ENCODE measurements at regions not wholly inside any gene's neighbourhood (a gene's known extent, or its start where the extent isn't known, plus 50 kb on each side); places are given as distances from the start of the nearest gene placed in this dataset.
A peak's percentile ranks its signal among the peaks of the same experiment; 100 is the strongest.

DNA sequence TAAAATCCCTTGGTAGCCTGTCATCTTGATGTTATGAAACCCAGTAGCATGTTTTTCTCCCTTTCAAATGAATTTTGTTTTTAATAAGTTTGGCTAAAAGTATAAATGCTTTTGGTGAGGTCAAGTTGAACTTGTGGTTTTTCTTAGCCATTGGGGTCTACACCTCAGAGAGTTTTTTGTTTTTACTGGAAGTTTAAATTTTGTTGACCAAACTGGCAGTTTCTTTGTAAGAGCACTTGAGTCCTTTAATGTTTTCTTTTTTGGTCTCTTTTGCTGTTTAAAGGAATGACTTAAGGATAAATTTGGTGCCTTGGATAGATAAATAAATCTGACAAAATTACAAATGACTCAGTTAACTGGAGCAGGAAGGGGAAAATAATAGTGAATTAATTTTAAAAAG is 577.3 kb downstream of the SATB2 start:
- H3K23ac ChIP-seq (ENCODE audit: low read length), result no peak overlapping the region
- H2BK120ac ChIP-seq (ENCODE audit: low read depth, low read length), result no peak overlapping the region
- H2BK15ac ChIP-seq (replicated peaks; ENCODE audit: low read depth), result no peak overlapping the region
- H3K27ac ChIP-seq (ENCODE audit: low read depth, low read length), result no peak overlapping the region
- H4K5ac ChIP-seq (ENCODE audit: low read length), result no peak overlapping the region
- no peak overlapping the region for H3K9ac ChIP-seq (ENCODE audit: low read length)
- no peak overlapping the region for H3K4ac ChIP-seq (ENCODE audit: low read depth, low read length)
- no peak overlapping the region for H4K8ac ChIP-seq (ENCODE audit: low read depth, low read length)
- no peak overlapping the region for H3K18ac ChIP-seq (ENCODE audit: low read length)
- H3K79me2 ChIP-seq (ENCODE audit: control insufficient read depth, insufficient read depth, low read length), result no peaks in the 10 kb centered on the region
- H3K4me3 ChIP-seq (ENCODE audit: low read length), result no peak overlapping the region
- no peak for DNase-seq
- no peaks in the 10 kb centered on the region for H3K27me3 ChIP-seq (ENCODE audit: insufficient read depth, low read length, poor library complexity)
- no peak overlapping the region for H2AK5ac ChIP-seq (ENCODE audit: low read length)
- no peak overlapping the region for H2BK5ac ChIP-seq (ENCODE audit: low read length)
- no peak overlapping the region for H3K4me2 ChIP-seq (ENCODE audit: low read length)
- H3K56ac ChIP-seq (ENCODE audit: low read length), result no peak overlapping the region
- H3K79me1 ChIP-seq (ENCODE audit: low read length), result no peaks in the 10 kb centered on the region
- no peaks in the 10 kb centered on the region for H3K36me3 ChIP-seq (ENCODE audit: control insufficient read depth, insufficient read depth, low read length)
- no peaks in the 10 kb centered on the region for H3K4me1 ChIP-seq (ENCODE audit: control insufficient read depth, low read depth, low read length)

DNA sequence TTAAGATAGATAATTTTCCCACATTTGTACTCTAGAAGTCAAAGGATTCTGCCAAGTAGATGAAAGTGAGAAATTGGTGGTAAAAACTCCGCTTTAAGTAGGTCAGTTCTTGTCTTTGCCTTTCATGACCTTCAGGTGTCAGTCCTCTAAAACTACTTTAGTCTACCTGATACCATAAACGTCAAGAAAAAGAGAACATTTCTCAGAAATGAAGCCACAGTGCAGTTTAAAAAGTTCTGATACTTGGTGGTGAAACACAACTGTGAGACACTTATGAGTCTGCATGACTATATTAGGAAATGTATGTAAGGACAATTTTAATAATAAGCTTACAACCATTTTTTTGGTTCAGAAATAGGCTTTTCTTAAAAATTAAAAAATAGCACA is 583.3 kb downstream of the SATB2 start:
- H3K23ac ChIP-seq (ENCODE audit: low read length), result no peak overlapping the region
- no CpG with 5 or more reads among the region's 2 CpGs for WGBS (ENCODE audit: extremely low coverage, insufficient coverage, low lambda C conversion rate)
- no peak overlapping the region for H3K4me3 ChIP-seq (ENCODE audit: low read length)
- H4K8ac ChIP-seq (ENCODE audit: low read depth, low read length), result no peak overlapping the region
- H3K9ac ChIP-seq (ENCODE audit: low read length), result no peak overlapping the region
- H3K4ac ChIP-seq (ENCODE audit: low read depth, low read length), result no peak overlapping the region
- no peak overlapping the region for H2AK5ac ChIP-seq (ENCODE audit: low read length)
- no peak for DNase-seq
- H3K4me1 ChIP-seq (ENCODE audit: control insufficient read depth, low read depth, low read length), result no peaks in the 10 kb centered on the region
- H3K27ac ChIP-seq (ENCODE audit: low read depth, low read length), result no peak overlapping the region
- no peaks in the 10 kb centered on the region for H3K36me3 ChIP-seq (ENCODE audit: control insufficient read depth, insufficient read depth, low read length)
- no peak overlapping the region for H4K5ac ChIP-seq (ENCODE audit: low read length)
- peak overlapping the region; percentile 19 for H2BK15ac ChIP-seq (replicated peaks; ENCODE audit: low read depth)
- no peaks in the 10 kb centered on the region for H3K79me2 ChIP-seq (ENCODE audit: control insufficient read depth, insufficient read depth, low read length)
- H3K18ac ChIP-seq (ENCODE audit: low read length), result no peak overlapping the region
- H3K27me3 ChIP-seq (ENCODE audit: insufficient read depth, low read length, poor library complexity), result no peaks in the 10 kb centered on the region
- H3K56ac ChIP-seq (ENCODE audit: low read length), result no peak overlapping the region
- no peak overlapping the region for H2BK5ac ChIP-seq (ENCODE audit: low read length)
- no peaks in the 10 kb centered on the region for H3K79me1 ChIP-seq (ENCODE audit: low read length)
- no peak overlapping the region for H2BK120ac ChIP-seq (ENCODE audit: low read depth, low read length)
- H3K4me2 ChIP-seq (ENCODE audit: low read length), result no peak overlapping the region

GRCh38 chr2:198873503-198874471 is 584.0 kb downstream of the SATB2 start:
- H3K79me2 ChIP-seq (ENCODE audit: control insufficient read depth, insufficient read depth, low read length), result no peaks in the 10 kb centered on the region
- no CpG with 5 or more reads among the region's 8 CpGs for WGBS (ENCODE audit: extremely low coverage, insufficient coverage, low lambda C conversion rate)
- H2BK15ac ChIP-seq (replicated peaks; ENCODE audit: low read depth), result peak overlapping the region; percentile 19
- no peak overlapping the region for H3K23ac ChIP-seq (ENCODE audit: low read length)
- H3K4me3 ChIP-seq (ENCODE audit: low read length), result no peak overlapping the region
- DNase-seq, result no peak
- H3K27me3 ChIP-seq (ENCODE audit: insufficient read depth, low read length, poor library complexity), result no peaks in the 10 kb centered on the region
- H3K27ac ChIP-seq (ENCODE audit: low read depth, low read length), result no peak overlapping the region
- no peak overlapping the region for H3K56ac ChIP-seq (ENCODE audit: low read length)
- no peaks in the 10 kb centered on the region for H3K4me1 ChIP-seq (ENCODE audit: control insufficient read depth, low read depth, low read length)
- H2AK5ac ChIP-seq (ENCODE audit: low read length), result no peak overlapping the region
- no peak overlapping the region for H3K9ac ChIP-seq (ENCODE audit: low read length)
- H2BK5ac ChIP-seq (ENCODE audit: low read length), result no peak overlapping the region
- no peak overlapping the region for H3K18ac ChIP-seq (ENCODE audit: low read length)
- no peak overlapping the region for H3K4me2 ChIP-seq (ENCODE audit: low read length)
- no peaks in the 10 kb centered on the region for H3K79me1 ChIP-seq (ENCODE audit: low read length)
- no peak overlapping the region for H4K8ac ChIP-seq (ENCODE audit: low read depth, low read length)
- no peaks in the 10 kb centered on the region for H3K36me3 ChIP-seq (ENCODE audit: control insufficient read depth, insufficient read depth, low read length)
- H2BK120ac ChIP-seq (ENCODE audit: low read depth, low read length), result no peak overlapping the region
- no peak overlapping the region for H3K4ac ChIP-seq (ENCODE audit: low read depth, low read length)
- H4K5ac ChIP-seq (ENCODE audit: low read length), result no peak overlapping the region

DNA sequence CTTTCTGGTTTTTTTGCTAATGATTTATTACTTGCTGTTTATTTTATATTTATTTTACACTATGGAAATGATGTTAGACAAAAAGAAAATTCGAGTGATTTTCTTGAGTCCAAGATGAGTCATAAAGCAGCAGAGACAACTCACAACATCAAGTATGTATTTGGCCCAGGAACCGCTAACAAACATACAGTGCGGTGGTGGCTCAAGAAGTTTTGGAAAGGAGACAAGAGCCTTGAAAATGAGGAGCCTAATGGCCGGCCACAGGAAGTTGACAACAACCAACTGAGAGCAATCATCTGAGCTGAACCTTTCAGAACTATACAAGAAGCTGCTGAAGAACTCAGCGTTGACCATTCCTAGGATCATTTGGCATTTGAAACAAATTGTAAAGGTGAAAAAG is 594.1 kb downstream of the SATB2 start:
- Histone ChIP-seq H2BK5ac (ENCODE audit: low read length) (no peak overlapping the region), H3K23ac (ENCODE audit: low read length) (no peak overlapping the region), H3K79me2 (ENCODE audit: control insufficient read depth, insufficient read depth, low read length) (no peaks in the 10 kb centered on the region), H3K4me2 (ENCODE audit: low read length) (no peak overlapping the region), H3K79me1 (ENCODE audit: low read length) (no peaks in the 10 kb centered on the region), H3K4me1 (ENCODE audit: control insufficient read depth, low read depth, low read length) (no peaks in the 10 kb centered on the region), H3K56ac (ENCODE audit: low read length) (no peak overlapping the region), H2AK5ac (ENCODE audit: low read length) (no peak overlapping the region), H3K27me3 (ENCODE audit: insufficient read depth, low read length, poor library complexity) (no peaks in the 10 kb centered on the region), H2BK15ac (replicated peaks; ENCODE audit: low read depth) (no peak overlapping the region), H3K27ac (ENCODE audit: low read depth, low read length) (no peak overlapping the region), H3K4me3 (ENCODE audit: low read length) (no peak overlapping the region), H3K9ac (ENCODE audit: low read length) (no peak overlapping the region), H4K5ac (ENCODE audit: low read length) (no peak overlapping the region), H4K8ac (ENCODE audit: low read depth, low read length) (no peak overlapping the region), H3K18ac (ENCODE audit: low read length) (no peak overlapping the region), H3K4ac (ENCODE audit: low read depth, low read length) (no peak overlapping the region), H2BK120ac (ENCODE audit: low read depth, low read length) (no peak overlapping the region), H3K36me3 (ENCODE audit: control insufficient read depth, insufficient read depth, low read length) (no peaks in the 10 kb centered on the region)
- WGBS (ENCODE audit: extremely low coverage, insufficient coverage, low lambda C conversion rate), result no CpG with 5 or more reads among the region's 5 CpGs
- DNase-seq, result no peak

GRCh38 chr2:198861080-198861479 is 596.7 kb downstream of the SATB2 start:
- no peak overlapping the region for H4K5ac ChIP-seq (ENCODE audit: low read length)
- no peak for DNase-seq
- H3K9ac ChIP-seq (ENCODE audit: low read length), result no peak overlapping the region
- no peaks in the 10 kb centered on the region for H3K79me1 ChIP-seq (ENCODE audit: low read length)
- H3K4ac ChIP-seq (ENCODE audit: low read depth, low read length), result no peak overlapping the region
- no peaks in the 10 kb centered on the region for H3K4me1 ChIP-seq (ENCODE audit: control insufficient read depth, low read depth, low read length)
- H3K4me2 ChIP-seq (ENCODE audit: low read length), result no peak overlapping the region
- H2BK15ac ChIP-seq (replicated peaks; ENCODE audit: low read depth), result no peak overlapping the region
- no peaks in the 10 kb centered on the region for H3K36me3 ChIP-seq (ENCODE audit: control insufficient read depth, insufficient read depth, low read length)
- H3K79me2 ChIP-seq (ENCODE audit: control insufficient read depth, insufficient read depth, low read length), result no peaks in the 10 kb centered on the region
- H2BK120ac ChIP-seq (ENCODE audit: low read depth, low read length), result no peak overlapping the region
- H2BK5ac ChIP-seq (ENCODE audit: low read length), result no peak overlapping the region
- H3K27me3 ChIP-seq (ENCODE audit: insufficient read depth, low read length, poor library complexity), result no peaks in the 10 kb centered on the region
- no peak overlapping the region for H2AK5ac ChIP-seq (ENCODE audit: low read length)
- H3K18ac ChIP-seq (ENCODE audit: low read length), result no peak overlapping the region
- H3K56ac ChIP-seq (ENCODE audit: low read length), result no peak overlapping the region
- H4K8ac ChIP-seq (ENCODE audit: low read depth, low read length), result no peak overlapping the region
- no peak overlapping the region for H3K4me3 ChIP-seq (ENCODE audit: low read length)
- no CpG with 5 or more reads among the region's 2 CpGs for WGBS (ENCODE audit: extremely low coverage, insufficient coverage, low lambda C conversion rate)
- no peak overlapping the region for H3K27ac ChIP-seq (ENCODE audit: low read depth, low read length)
- no peak overlapping the region for H3K23ac ChIP-seq (ENCODE audit: low read length)

GRCh38 chr2:198857246-198857645 is 600.5 kb downstream of the SATB2 start:
- H2BK5ac ChIP-seq (ENCODE audit: low read length), result no peak overlapping the region
- no peak overlapping the region for H3K18ac ChIP-seq (ENCODE audit: low read length)
- no peaks in the 10 kb centered on the region for H3K36me3 ChIP-seq (ENCODE audit: control insufficient read depth, insufficient read depth, low read length)
- H4K8ac ChIP-seq (ENCODE audit: low read depth, low read length), result no peak overlapping the region
- H2BK120ac ChIP-seq (ENCODE audit: low read depth, low read length), result no peak overlapping the region
- H3K4me2 ChIP-seq (ENCODE audit: low read length), result no peak overlapping the region
- no peak overlapping the region for H3K27ac ChIP-seq (ENCODE audit: low read depth, low read length)
- H3K23ac ChIP-seq (ENCODE audit: low read length), result no peak overlapping the region
- H3K4me3 ChIP-seq (ENCODE audit: low read length), result no peak overlapping the region
- H3K27me3 ChIP-seq (ENCODE audit: insufficient read depth, low read length, poor library complexity), result no peaks in the 10 kb centered on the region
- H3K4me1 ChIP-seq (ENCODE audit: control insufficient read depth, low read depth, low read length), result no peaks in the 10 kb centered on the region
- H2AK5ac ChIP-seq (ENCODE audit: low read length), result no peak overlapping the region
- H3K4ac ChIP-seq (ENCODE audit: low read depth, low read length), result no peak overlapping the region
- no peaks in the 10 kb centered on the region for H3K79me2 ChIP-seq (ENCODE audit: control insufficient read depth, insufficient read depth, low read length)
- DNase-seq, result no peak
- no peaks in the 10 kb centered on the region for H3K79me1 ChIP-seq (ENCODE audit: low read length)
- no peak overlapping the region for H2BK15ac ChIP-seq (replicated peaks; ENCODE audit: low read depth)
- H4K5ac ChIP-seq (ENCODE audit: low read length), result no peak overlapping the region
- no CpG with 5 or more reads among the region's 1 CpG for WGBS (ENCODE audit: extremely low coverage, insufficient coverage, low lambda C conversion rate)
- no peak overlapping the region for H3K9ac ChIP-seq (ENCODE audit: low read length)
- no peak overlapping the region for H3K56ac ChIP-seq (ENCODE audit: low read length)
